Fibroblast of skin of right quadriceps (primary cell): ENCODE measurements at regions not wholly inside any gene's neighbourhood (a gene's known extent, or its start where the extent isn't known, plus 50 kb on each side); places are given as distances from the start of the nearest gene placed in this dataset.
A peak's percentile ranks its signal among the peaks of the same experiment; 100 is the strongest.

Experiments used
- DNase-seq: peaks from one replicate; pipeline ENCODE4 v3.0.0-alpha.2; 2013

GRCh38 chr3:66753670-66754069 lies 244.4 kb upstream of the KBTBD8 start:
- no peak for DNase-seq

DNA sequence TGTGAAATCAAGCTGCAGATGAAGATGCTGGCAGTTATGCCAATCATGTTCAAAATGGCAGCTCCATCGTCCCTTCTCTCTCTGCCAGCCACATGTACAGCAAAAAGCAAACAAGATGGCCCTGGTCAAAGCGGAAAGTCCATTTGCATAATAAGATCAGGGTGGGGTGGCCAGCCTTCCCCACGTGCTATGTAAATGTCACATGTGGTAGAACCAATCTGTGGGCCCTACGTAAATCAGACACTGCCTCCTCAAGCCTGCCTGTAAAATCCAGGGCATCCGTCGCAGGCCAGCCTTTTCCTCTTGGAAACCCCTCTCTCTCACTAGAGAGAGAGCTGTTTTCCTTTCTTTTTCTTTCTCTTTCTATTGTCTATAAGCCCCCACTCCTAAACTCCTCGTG lies 243.5 kb upstream of the KBTBD8 start:
- DNase-seq: no peak

DNA sequence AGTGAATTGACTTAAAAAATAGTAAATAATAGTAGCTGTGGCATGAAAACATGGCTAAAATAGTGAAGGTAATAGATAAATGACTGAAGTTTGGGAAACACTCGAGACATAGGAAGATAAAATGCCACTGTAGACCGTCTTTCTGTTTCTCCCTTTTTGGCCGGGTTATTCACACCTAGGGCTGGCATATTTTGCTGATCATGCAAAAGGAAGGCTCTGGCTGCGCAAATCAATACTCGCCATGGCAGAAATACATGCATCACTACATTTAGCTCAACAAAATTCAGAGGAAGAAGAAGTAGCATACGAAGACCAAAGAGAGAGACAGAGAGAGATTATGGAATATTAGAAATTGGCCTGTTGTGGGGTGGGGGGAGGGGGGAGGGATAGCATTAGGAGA lies 242.2 kb upstream of the KBTBD8 start:
- no peak for DNase-seq

GRCh38 chr3:66756468-66757036 lies 241.6 kb upstream of the KBTBD8 start:
- DNase-seq: no peak

- no peak for DNase-seq
Measured at GRCh38 chr3:66761093-66761780, 236.9 kb upstream of the KBTBD8 start.

- no peak for DNase-seq
Measured at GRCh38 chr3:66762916-66763693, 235.0 kb upstream of the KBTBD8 start.

GRCh38 chr3:66778107-66778506 lies 220.0 kb upstream of the KBTBD8 start:
- DNase-seq: no peak

DNA sequence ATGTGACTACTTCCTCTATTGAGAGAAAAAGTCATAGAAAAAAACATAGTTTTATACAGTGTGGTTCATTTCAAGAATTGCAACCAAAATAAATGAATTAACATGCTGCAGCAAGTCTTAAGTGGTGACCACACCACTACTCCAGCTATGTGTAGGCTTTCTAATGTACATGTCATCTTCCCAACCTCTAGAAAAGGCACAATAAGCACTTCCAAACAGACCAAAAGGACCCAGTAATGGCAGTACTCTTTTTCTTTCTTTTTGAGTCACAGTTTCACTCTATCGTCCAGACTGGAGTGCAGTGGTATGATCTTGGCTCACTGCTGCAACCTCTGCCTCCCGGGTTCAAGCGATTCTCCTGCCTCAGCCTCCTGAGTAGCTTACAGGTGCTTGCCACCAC lies 219.3 kb upstream of the KBTBD8 start:
- DNase-seq: no peak

GRCh38 chr3:66785191-66785909 lies 212.8 kb upstream of the KBTBD8 start:
- no peak for DNase-seq

DNA sequence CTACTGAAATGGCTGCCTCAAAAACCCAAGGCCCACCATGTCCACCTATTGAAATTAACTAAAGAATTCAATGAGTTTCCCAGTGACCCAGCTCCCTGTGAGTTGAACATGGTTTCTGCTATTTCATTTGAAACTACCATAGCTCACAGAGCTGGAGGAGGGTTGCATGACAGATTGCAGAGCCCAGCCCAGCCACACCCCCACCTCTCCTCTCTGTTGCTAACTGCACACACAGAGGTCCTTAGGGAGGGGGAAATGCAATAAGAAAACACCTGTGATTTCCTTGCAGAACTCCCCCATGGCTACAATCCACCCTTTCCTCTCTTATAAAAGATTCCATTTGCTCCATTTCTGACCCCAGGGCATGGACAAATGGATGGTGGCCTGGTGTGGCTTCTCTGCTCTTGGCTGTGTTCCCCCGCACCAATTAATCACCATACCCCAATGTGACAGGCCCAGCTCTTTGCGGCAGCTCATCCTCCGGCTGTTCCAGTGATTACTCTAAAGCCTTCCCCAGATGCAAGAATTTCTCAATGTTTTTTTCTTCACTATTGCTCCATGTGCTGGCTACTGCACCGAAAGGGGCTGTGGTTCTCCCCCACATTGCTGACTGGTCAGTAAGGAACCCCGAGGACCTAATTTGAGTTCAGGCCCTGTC lies 208.4 kb upstream of the KBTBD8 start:
- no peak for DNase-seq

- DNase-seq: no peak
Measured at GRCh38 chr3:66792086-66792485, 206.0 kb upstream of the KBTBD8 start.

DNA sequence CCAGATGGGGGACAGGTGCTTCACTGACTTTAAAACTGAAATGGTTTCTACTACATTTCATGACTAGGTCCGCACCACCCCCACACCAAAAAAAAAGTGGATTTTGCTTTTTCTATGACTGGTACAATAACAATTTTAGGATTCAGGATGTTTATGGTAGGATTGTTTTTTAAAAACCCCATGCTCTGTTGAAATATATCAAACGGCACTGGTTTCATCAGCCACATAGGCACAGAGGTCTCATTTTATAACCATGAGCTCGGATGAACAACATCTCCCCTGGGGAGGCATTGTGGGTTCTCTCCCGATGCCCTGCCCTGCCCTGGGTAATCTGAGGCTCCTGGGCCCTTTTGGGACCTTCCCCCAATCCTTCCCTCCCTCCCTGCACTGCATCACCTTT lies 202.7 kb upstream of the KBTBD8 start:
- DNase-seq: peak; percentile 66

- DNase-seq: no peak
Measured at GRCh38 chr3:66796343-66796742, 201.8 kb upstream of the KBTBD8 start.

DNA sequence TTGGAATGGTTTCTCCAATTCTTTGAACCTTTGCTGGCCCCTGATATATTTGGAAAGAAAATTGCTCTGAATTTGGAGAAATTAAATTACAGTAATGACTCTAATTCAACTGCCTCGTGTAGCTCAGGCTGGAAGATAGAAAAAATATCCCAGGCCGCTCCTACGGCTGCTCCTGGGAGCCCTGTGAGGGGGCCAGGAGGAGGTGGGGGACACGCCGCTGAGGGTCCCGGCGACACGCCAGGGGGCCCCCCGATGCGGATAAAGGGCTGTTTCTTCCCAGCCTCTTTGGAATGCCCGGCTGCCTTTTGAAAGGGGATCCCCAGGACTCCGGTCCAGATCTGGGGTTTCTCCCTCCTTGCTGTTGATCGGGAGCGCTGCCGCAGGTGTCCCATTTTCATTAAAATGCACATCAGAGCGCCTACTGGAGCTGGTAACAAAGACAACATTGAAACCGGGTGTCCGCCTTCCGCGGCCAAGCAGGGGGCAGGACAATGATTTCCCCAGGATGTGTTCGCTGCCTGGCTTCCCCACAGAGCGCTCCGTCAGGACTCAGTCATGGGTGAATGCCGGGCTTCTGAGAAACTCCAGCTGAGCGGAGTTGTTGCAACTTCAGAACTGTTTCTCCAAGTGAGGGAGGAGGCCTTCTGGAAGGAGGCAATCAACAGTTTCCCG lies 200.1 kb upstream of the KBTBD8 start:
- DNase-seq: peak; percentile 59

- DNase-seq: peak; percentile 19
Measured at GRCh38 chr3:66800941-66801545, 197.1 kb upstream of the KBTBD8 start.

DNA sequence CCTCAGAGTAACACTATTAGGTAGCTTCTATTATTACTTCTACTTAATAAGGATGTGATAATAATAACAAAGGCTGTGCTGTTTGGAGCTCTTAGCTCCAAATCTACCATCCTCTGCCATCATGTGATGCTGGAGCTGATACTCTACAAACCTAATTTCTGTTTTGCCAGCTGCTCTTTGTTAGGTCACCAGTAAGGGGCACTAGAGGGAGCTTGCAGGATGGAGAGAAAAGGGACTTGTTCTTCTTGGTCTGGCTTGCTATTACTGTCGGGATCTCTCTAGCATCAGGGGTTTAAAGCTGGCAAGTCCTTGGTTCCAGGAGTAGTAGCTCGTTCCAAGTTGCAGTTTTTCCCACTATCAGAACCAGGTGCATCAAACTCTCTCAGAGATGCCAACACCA lies 194.9 kb upstream of the KBTBD8 start:
- DNase-seq: no peak

DNA sequence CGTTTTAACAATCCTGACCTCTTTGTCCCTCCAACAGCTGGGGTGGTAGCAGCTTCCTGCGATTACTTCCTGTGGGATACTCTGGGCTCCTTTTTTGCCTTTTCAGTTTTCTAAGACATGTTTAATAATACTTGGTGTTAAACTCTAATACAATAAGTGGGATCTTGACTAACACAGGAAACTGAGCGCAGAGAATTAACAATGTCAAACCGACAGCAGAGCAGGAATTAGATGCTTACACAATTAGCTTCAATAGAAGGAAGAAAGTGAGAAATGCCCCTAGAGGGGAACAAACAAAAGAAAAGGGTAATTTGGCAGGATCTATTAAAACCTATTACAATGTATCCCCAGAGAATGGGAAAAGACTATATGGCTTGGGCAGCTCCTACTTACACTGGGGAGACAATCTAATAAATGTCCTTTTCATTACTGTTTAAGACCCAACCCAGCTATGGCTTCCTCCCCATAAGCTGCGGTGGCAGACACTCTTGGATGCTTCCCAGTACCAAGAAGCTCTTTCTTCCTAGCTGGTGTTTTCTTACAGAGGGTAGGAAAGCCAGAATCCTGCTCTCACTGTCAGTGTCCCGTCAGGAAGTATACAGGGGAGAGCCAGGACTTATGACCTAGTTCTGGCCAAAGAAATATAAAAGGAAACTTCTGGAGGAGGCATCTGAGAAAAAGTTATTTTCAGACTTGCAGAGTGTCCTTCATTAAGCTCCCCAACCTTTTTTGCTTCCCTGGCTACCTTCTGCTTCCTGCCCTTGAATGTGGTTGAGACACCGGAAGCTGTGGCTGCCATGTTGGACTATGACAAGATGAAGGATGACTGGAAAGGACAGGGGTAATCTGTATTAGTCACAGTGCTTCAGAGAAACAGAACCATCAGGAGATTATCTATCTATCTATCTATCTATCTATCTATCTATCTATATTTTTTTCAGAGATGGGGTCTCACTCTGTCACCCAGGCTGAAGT lies 194.1 kb upstream of the KBTBD8 start:
- no peak for DNase-seq

- DNase-seq: no peak
Measured at GRCh38 chr3:66808891-66809594, 189.1 kb upstream of the KBTBD8 start.

DNA sequence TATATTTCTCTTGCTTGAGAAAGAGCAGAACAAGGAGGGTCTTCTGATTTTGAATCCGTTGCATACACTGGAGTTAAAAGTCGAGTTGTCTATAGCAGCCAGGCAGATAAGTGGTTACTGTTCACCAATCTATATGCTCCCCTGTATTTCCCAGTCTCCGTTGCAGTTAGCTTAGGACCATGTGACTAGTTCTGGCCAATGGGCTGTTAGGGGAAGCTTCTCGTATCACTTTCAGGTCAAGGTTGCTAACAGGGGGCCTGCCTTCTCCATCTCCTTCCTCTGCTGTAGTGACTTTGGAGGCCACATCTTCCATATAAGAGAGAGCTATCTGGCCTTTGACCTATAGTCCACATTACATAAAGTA lies 188.5 kb upstream of the KBTBD8 start:
- no peak for DNase-seq

- peak; percentile 80 for DNase-seq
Measured at GRCh38 chr3:66812136-66812535, 186.0 kb upstream of the KBTBD8 start.
